Panc1 (cell line): ENCODE measurements at regions not wholly inside any gene's neighbourhood (a gene's known extent, or its start where the extent isn't known, plus 50 kb on each side); places are given as distances from the start of the nearest gene placed in this dataset.

ENCODE experiments used
- ATAC-seq: fragments of 200-7000 bp; cut with Tn5 transposase; 2 replicates; pipeline ENCODE4 v1.9.1; 2020; ENCODE audit warnings: mild to moderate bottlenecking, moderate library complexity
- BruUV-seq: library from RNA; stranded (reverse); fragments of 400-500 nt; replicated peaks from 2 replicates; lab custom pipeline; 2021; lab: Mats Ljungman, UMichigan
- CTCF ChIA-PET: fragments of 300-600 bp; sonication (Branson Sonifier 250); formaldehyde crosslinking; loops from one replicate; lab custom pipeline; 2022; ENCODE audit warnings: antibody characterized with exemption; lab: Charles Lee
- POLR2A ChIA-PET: fragments of 300-600 bp; sonication (Branson Sonifier 250); formaldehyde crosslinking; loops from one replicate; lab custom pipeline; 2022; ENCODE audit warnings: antibody characterized with exemption; lab: Charles Lee
- DNase-seq: peaks from one replicate; pipeline ENCODE4 v3.0.0-alpha.2; 2010; ENCODE audit warnings: low read depth, low spot score
- H3K27ac ChIP-seq: 2 replicates; pipeline ENCODE4 v1.5.1; 2011; ENCODE audit warnings: mild to moderate bottlenecking, low read length, inconsistent platforms
- H3K27me3 ChIP-seq: fragments of 200-500 bp; sonication (Bioruptor generic); 2 replicates; pipeline ENCODE4 v1.6.0; 2014; ENCODE audit warnings: low read length, inconsistent platforms; ENCODE audit not compliant: control insufficient read depth, insufficient read depth
- H3K36me3 ChIP-seq: fragments of 200-500 bp; sonication (Bioruptor generic); 2 replicates; pipeline ENCODE4 v1.5.1; 2014; ENCODE audit warnings: inconsistent platforms, mild to moderate bottlenecking, low read length, moderate library complexity; ENCODE audit not compliant: control insufficient read depth, insufficient read depth
- H3K4me1 ChIP-seq: 2 replicates; pipeline ENCODE4 v1.5.1; 2011; ENCODE audit warnings: inconsistent platforms, mild to moderate bottlenecking, low read length, moderate library complexity; ENCODE audit not compliant: control insufficient read depth, insufficient read depth
- H3K4me3 ChIP-seq, 2 experiments: 2 replicates each; pipeline ENCODE4 v1.5.1; 2011 to 2012; ENCODE audit warnings: low read depth in 2 of 2, low read length in 2 of 2, mild to moderate bottlenecking in 2 of 2, inconsistent platforms in 1 of 2, moderate library complexity in 1 of 2
- H3K9me3 ChIP-seq: fragments of 200-500 bp; sonication (Bioruptor generic); 2 replicates; pipeline ENCODE4 v1.5.1; 2014; ENCODE audit warnings: low read depth, mild to moderate bottlenecking, inconsistent platforms, low read length, moderate library complexity; ENCODE audit not compliant: control insufficient read depth, insufficient read depth
- CTCF ChIP-seq: fragments of 450-650 bp; IDR thresholded peaks from 2 replicates; pipeline ENCODE4 v1.5.1; 2017; ENCODE audit warnings: mild to moderate bottlenecking
- POLR2AphosphoS5 ChIP-seq: IDR thresholded peaks from 2 replicates; pipeline ENCODE4 v1.6.1; 2012; ENCODE audit warnings: mild to moderate bottlenecking, low read depth, low read length, moderate library complexity
- REST ChIP-seq, 2 experiments: IDR thresholded peaks; 2 replicates each; pipeline ENCODE4 v1.6.1; 2011 to 2012; ENCODE audit warnings: low read depth in 2 of 2, control low read depth in 1 of 2, low read length in 1 of 2, mild to moderate bottlenecking in 1 of 2, moderate library complexity in 1 of 2; ENCODE audit not compliant: insufficient read depth in 1 of 2
- SIN3A ChIP-seq: IDR thresholded peaks from 2 replicates; pipeline ENCODE4 v1.6.1; 2012; ENCODE audit warnings: low read depth, mild to moderate bottlenecking, low read length, moderate library complexity, borderline replicate concordance; ENCODE audit not compliant: insufficient read depth
- TCF7L2 ChIP-seq: IDR thresholded peaks from 2 replicates; pipeline ENCODE4 v1.6.1; 2011; ENCODE audit warnings: mild to moderate bottlenecking, low read depth, low read length, inconsistent platforms
- in situ Hi-C: cut with HindIII; loops from 2 replicates; pipeline ENCODE4 v1.10.0; 2016; ENCODE audit warnings: low sequenced_read_pairs, low pct_unique_long_range_greater_than_20kb
- intact Hi-C: fragments of 100-400 bp; cut with micrococcal nuclease; formaldehyde crosslinking; loops from one replicate; pipeline ENCODE4 v1.10.0; 2022; ENCODE audit not compliant: unreplicated experiment

- intact Hi-C loops, result no loop called here
- no peaks in the 10 kb centered on the region for H3K9me3 ChIP-seq
- DNase-seq (no peak), ATAC-seq (no peak)
- H3K4me1 ChIP-seq, result no peaks in the 10 kb centered on the region
- no peaks in the 10 kb centered on the region for H3K36me3 ChIP-seq
- ChIA-PET CTCF (no interaction called here), POLR2A (no interaction called here)
- no peak overlapping the region for H3K27ac ChIP-seq
- no peak for TF ChIP-seq CTCF
- TF ChIP-seq SIN3A, result no peak
- no peak for TF ChIP-seq TCF7L2
- TF ChIP-seq REST (IDR thresholded peaks at IDR 0.05; ENCODE audit: insufficient read depth in 1 of 2, low read depth in 2 of 2, low read length in 1 of 2), result no peak
- TF ChIP-seq POLR2AphosphoS5, result no peak
- no peak overlapping the region for H3K4me3 ChIP-seq
- no TSS peak for BruUV-seq
- in situ Hi-C loops, result no loop called here
- H3K27me3 ChIP-seq, result no peaks in the 10 kb centered on the region
These were observed 350.8 kb upstream of the C16orf82 start for GRCh38 chr16:26715969-26716368.

- TF ChIP-seq SIN3A (no peak), REST (IDR thresholded peaks at IDR 0.05; ENCODE audit: insufficient read depth in 1 of 2, low read depth in 2 of 2, low read length in 1 of 2) (no peak), TCF7L2 (no peak), POLR2AphosphoS5 (no peak), CTCF (no peak)
- no TSS peak for BruUV-seq
- CTCF ChIA-PET, result no interaction called here
- in situ Hi-C loops, result no loop called here
- POLR2A ChIA-PET, result no interaction called here
- intact Hi-C loops, result no loop called here
- H3K36me3 ChIP-seq, result no peaks in the 10 kb centered on the region
- DNase-seq (no peak), ATAC-seq (no peak)
- no peaks in the 10 kb centered on the region for H3K9me3 ChIP-seq
- H3K4me3 ChIP-seq, result no peak overlapping the region
- H3K27me3 ChIP-seq, result no peaks in the 10 kb centered on the region
- no peaks in the 10 kb centered on the region for H3K4me1 ChIP-seq
- H3K27ac ChIP-seq, result no peak overlapping the region
These were observed 348.9 kb upstream of the C16orf82 start for GRCh38 chr16:26717826-26718225.
